WI38 (cell line): ENCODE measurements at regions not wholly inside any gene's neighbourhood (a gene's known extent, or its start where the extent isn't known, plus 50 kb on each side); places are given as distances from the start of the nearest gene placed in this dataset.
A peak's percentile ranks its signal among the peaks of the same experiment; 100 is the strongest.

Source experiments
- H3K4me3 ChIP-seq: 2 replicates; pipeline ENCODE4 v1.5.1; 2011; ENCODE audit warnings: low read depth, mild to moderate bottlenecking, control low read depth, low read length
- CTCF ChIP-seq: IDR thresholded peaks from 2 replicates; pipeline ENCODE4 v1.5.1; 2012; ENCODE audit warnings: low read depth, mild to moderate bottlenecking, control low read depth, low read length

- no peak for TF ChIP-seq CTCF
- no peak overlapping the region for H3K4me3 ChIP-seq
These were observed 101.4 kb upstream of the SMARCA2 start for GRCh38 chr9:1913631-1914330.

DNA sequence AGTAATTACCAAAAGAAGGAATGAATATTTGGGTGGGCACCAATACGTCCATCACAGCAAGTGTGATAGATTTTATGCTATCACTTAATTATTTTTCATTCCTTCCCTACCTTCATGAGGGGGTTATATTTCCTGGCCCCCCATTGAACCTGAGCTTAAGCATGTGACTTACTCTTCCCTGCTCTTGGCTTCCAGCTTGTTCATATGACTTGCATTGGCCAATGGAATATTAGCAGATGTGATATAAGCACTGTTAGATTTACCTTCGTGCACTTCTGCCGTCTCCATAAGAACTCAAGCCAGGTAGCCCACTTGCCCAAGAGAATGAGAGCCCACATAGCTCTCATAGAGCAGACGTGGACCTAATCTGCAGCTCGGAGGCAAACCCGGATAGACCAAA, 99.1 kb upstream of the SMARCA2 start:
- TF ChIP-seq CTCF = no peak
- peak overlapping the region; percentile 58 for H3K4me3 ChIP-seq

- no peak for TF ChIP-seq CTCF
- peak overlapping the region; percentile 58 for H3K4me3 ChIP-seq
These were observed 98.5 kb upstream of the SMARCA2 start for GRCh38 chr9:1916655-1917054.

GRCh38 chr9:1917396-1917935, 97.7 kb upstream of the SMARCA2 start:
- no peak for TF ChIP-seq CTCF
- H3K4me3 ChIP-seq = peak overlapping the region; percentile 58

GRCh38 chr9:1918108-1918507, 97.0 kb upstream of the SMARCA2 start:
- no peak overlapping the region for H3K4me3 ChIP-seq

DNA sequence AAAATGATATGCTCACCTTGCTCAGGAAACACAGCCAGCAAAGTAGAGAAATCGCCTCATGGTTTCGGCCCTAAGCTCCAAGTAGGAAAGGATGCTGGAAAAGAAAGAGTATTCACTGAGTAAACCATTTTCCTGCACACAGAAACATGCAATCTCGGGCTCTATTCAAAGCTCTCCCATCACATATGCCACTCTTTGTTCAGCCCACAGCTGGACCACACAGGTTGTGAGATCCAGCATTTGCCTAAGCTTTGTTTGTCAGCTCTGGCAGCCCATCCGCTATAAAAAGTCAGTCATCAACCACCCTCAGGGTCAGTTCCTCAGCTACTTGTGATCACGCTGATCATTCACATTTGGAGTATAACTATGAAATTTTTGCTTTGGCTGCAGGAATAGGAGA, 96.5 kb upstream of the SMARCA2 start:
- TF ChIP-seq CTCF = no peak
- no peak overlapping the region for H3K4me3 ChIP-seq

More at GRCh38 chr9:1918108-1918507, 97.0 kb upstream of the SMARCA2 start:
- no peak for TF ChIP-seq CTCF

DNA sequence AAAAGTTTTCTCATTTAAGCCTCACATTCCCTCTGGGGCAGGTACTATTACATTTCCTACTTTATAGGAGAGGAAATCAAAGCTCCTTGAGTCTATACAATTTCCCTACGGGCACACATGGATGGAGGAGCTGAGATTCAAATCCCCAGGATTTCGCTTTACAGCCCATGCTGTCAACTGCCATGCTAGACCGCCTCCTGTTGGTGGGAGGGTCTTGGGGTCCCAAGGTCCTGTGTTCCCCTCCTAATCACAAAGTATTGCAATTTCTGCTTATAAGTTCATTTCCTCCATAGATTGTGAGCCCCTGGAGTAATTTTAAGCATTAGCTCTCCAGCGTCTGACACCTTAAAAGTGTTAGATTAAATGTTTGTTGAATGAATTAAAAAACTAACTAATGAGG, 95.9 kb upstream of the SMARCA2 start:
- no peak for TF ChIP-seq CTCF
- no peak overlapping the region for H3K4me3 ChIP-seq
